ENCODE measurements at regions not wholly inside any gene's neighbourhood (a gene's known extent, or its start where the extent isn't known, plus 50 kb on each side); places are given as distances from the start of the nearest gene placed in this dataset.

DNA sequence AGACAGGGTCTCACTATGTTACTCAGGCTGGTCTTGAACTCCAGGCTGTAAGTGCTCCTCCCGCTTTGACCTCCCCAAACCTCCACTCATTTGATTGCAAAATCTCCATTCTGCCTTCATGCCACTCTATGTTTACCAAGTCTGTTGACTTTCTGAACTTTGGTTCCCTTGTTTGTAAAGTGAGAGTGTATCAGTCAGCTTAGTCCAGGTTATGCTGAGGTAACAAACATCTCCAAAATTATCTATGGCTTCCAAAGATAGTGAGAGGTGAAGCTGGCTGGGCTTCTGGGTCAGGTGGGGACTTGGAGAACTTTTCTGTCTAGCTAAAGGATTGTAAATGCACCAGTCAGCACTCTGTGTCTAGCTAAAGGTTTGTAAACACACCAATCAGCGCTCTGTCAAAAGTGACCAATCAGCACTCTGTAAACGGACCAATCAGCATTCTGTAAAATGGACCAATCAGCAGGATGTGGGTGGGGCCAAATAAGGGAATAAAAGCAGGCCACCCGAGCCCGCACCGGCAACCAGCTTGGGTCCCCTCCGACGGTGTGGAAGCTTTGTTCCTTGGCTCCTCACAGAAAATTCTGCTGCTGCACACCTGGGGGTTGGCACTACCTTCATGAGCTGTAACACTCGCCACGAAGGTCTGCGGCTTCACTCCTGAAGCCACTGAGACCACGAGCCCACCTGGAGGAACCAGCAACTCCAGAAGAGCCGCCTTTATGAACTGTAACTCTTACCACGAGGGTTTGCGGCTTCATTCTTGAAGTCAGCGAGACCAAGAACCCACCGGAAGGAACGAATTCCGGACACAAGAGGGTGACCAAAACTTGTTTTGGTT lies 109.3 kb downstream of the MIAT start:
- no peaks in the 10 kb centered on the region for H3K36me3 ChIP-seq
- H3K27ac ChIP-seq: no peak overlapping the region
- H3K4me1 ChIP-seq (ENCODE audit: control insufficient read depth in 1 of 2, insufficient read depth in 1 of 2, low read depth in 1 of 2, low read length in 1 of 2): no peaks in the 10 kb centered on the region
- TF ChIP-seq, protein P1, sequence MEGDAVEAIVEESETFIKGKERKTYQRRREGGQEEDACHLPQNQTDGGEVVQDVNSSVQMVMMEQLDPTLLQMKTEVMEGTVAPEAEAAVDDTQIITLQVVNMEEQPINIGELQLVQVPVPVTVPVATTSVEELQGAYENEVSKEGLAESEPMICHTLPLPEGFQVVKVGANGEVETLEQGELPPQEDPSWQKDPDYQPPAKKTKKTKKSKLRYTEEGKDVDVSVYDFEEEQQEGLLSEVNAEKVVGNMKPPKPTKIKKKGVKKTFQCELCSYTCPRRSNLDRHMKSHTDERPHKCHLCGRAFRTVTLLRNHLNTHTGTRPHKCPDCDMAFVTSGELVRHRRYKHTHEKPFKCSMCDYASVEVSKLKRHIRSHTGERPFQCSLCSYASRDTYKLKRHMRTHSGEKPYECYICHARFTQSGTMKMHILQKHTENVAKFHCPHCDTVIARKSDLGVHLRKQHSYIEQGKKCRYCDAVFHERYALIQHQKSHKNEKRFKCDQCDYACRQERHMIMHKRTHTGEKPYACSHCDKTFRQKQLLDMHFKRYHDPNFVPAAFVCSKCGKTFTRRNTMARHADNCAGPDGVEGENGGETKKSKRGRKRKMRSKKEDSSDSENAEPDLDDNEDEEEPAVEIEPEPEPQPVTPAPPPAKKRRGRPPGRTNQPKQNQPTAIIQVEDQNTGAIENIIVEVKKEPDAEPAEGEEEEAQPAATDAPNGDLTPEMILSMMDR (IDR thresholded peaks at IDR 0.05): no peak
- H3K27me3 ChIP-seq: no peaks in the 10 kb centered on the region
- no peaks in the 10 kb centered on the region for H3K9me3 ChIP-seq
- no peak overlapping the region for H3K4me3 ChIP-seq (ENCODE audit: low read depth in 1 of 2, low read length in 1 of 2)

- TF ChIP-seq, protein P1 (IDR thresholded peaks at IDR 0.05): no peak
- no peaks in the 10 kb centered on the region for H3K27me3 ChIP-seq
Measured at GRCh38 chr22:26767351-26768155, 110.2 kb downstream of the MIAT start.

GRCh38 chr22:26768156-26768515 lies 110.7 kb downstream of the MIAT start:
- Histone ChIP-seq H3K27ac (no peak overlapping the region), H3K36me3 (no peaks in the 10 kb centered on the region), H3K4me3 (ENCODE audit: low read depth in 1 of 2, low read length in 1 of 2) (no peak overlapping the region), H3K4me1 (ENCODE audit: control insufficient read depth in 1 of 2, insufficient read depth in 1 of 2, low read depth in 1 of 2, low read length in 1 of 2) (no peaks in the 10 kb centered on the region), H3K9me3 (no peaks in the 10 kb centered on the region), H3K27me3 (no peaks in the 10 kb centered on the region)
- TF ChIP-seq, protein P1 (IDR thresholded peaks at IDR 0.05): no peak

More at GRCh38 chr22:26767351-26768155, 110.2 kb downstream of the MIAT start:
- Histone ChIP-seq H3K9me3 (no peaks in the 10 kb centered on the region), H3K27ac (no peak overlapping the region), H3K4me1 (ENCODE audit: control insufficient read depth in 1 of 2, insufficient read depth in 1 of 2, low read depth in 1 of 2, low read length in 1 of 2) (no peaks in the 10 kb centered on the region), H3K4me3 (ENCODE audit: low read depth in 1 of 2, low read length in 1 of 2) (no peak overlapping the region), H3K36me3 (no peaks in the 10 kb centered on the region)

GRCh38 chr22:26768952-26769351 lies 111.6 kb downstream of the MIAT start:
- TF ChIP-seq, protein P1 (IDR thresholded peaks at IDR 0.05): no peak
- H3K4me1 ChIP-seq (ENCODE audit: control insufficient read depth in 1 of 2, insufficient read depth in 1 of 2, low read depth in 1 of 2, low read length in 1 of 2): no peaks in the 10 kb centered on the region

DNA sequence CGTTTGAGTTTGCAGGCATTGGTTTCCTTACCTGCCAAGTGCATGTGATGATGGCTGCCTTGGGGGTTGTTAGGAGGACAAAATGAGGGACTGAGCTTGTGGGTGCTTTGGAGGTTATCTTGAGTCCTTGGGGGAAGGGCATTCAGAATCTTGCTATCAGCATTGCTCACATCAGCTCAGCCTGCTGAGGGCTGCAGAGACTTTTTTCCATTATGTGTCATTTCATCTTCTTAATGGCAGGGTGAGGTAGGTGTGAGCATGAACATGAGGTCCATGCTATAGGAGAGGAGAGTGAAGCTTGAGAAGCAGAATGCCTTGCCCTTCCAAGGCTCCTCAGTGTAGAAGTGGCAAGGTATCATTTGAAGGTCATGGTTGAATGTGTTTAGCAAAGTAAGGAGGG lies 112.3 kb downstream of the MIAT start:
- TF ChIP-seq, protein P1 (IDR thresholded peaks at IDR 0.05): no peak
- H3K9me3 ChIP-seq: no peaks in the 10 kb centered on the region

More at GRCh38 chr22:26768952-26769351, 111.6 kb downstream of the MIAT start:
- Histone ChIP-seq H3K27me3 (no peaks in the 10 kb centered on the region), H3K27ac (no peak overlapping the region), H3K9me3 (no peaks in the 10 kb centered on the region), H3K36me3 (no peaks in the 10 kb centered on the region), H3K4me3 (ENCODE audit: low read depth in 1 of 2, low read length in 1 of 2) (no peak overlapping the region)

More for the DNA sequence above, 112.3 kb downstream of the MIAT start:
- no peaks in the 10 kb centered on the region for H3K27me3 ChIP-seq
- no peaks in the 10 kb centered on the region for H3K4me1 ChIP-seq (ENCODE audit: control insufficient read depth in 1 of 2, insufficient read depth in 1 of 2, low read depth in 1 of 2, low read length in 1 of 2)
- no peaks in the 10 kb centered on the region for H3K36me3 ChIP-seq
- no peak overlapping the region for H3K27ac ChIP-seq
- no peak overlapping the region for H3K4me3 ChIP-seq (ENCODE audit: low read depth in 1 of 2, low read length in 1 of 2)
